ENCODE measurements at regions not wholly inside any gene's neighbourhood (a gene's known extent, or its start where the extent isn't known, plus 50 kb on each side); places are given as distances from the start of the nearest gene placed in this dataset.

DNA sequence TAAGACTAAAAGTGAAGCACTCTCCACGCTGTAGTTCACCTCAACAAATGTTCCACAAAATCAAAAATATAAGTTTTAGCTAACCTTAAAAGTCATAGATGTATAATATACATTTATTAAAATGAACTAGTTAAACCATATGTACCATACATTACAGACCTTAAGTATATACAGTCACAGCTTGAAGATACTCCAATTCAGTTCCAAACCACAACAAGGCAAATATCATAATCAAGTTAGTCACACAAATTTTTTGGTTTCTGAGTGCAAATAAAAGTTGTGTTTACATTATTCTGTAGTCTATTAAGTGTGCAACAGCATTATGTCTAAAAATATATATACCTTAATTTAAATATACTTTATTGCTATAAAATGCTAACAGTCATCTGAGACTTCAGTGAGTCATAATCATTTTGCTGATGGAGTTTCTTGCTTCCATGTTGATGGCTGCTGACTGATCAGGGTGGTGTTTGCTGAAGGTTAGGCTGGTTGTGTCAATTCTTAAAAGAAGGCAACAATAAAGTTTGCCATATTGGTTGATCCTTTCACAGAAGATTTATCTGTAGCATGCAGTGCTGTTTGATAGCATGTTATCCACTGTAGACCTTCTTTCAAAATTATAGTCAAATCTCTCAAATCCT, 736.7 kb downstream of the NSUN3 start:
- TF ChIP-seq, protein P1, sequence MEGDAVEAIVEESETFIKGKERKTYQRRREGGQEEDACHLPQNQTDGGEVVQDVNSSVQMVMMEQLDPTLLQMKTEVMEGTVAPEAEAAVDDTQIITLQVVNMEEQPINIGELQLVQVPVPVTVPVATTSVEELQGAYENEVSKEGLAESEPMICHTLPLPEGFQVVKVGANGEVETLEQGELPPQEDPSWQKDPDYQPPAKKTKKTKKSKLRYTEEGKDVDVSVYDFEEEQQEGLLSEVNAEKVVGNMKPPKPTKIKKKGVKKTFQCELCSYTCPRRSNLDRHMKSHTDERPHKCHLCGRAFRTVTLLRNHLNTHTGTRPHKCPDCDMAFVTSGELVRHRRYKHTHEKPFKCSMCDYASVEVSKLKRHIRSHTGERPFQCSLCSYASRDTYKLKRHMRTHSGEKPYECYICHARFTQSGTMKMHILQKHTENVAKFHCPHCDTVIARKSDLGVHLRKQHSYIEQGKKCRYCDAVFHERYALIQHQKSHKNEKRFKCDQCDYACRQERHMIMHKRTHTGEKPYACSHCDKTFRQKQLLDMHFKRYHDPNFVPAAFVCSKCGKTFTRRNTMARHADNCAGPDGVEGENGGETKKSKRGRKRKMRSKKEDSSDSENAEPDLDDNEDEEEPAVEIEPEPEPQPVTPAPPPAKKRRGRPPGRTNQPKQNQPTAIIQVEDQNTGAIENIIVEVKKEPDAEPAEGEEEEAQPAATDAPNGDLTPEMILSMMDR (IDR thresholded peaks at IDR 0.05; ENCODE audit: borderline replicate concordance, extremely low read depth, low read length, poor library complexity, severe bottlenecking), result no peak
- no peak for TF ChIP-seq EZH2 (IDR thresholded peaks at IDR 0.05; ENCODE audit: borderline replicate concordance, low read depth, low read length, severe bottlenecking)

All from DND-41 (cell line).